B cell (primary cell): ENCODE measurements at regions not wholly inside any gene's neighbourhood (a gene's known extent, or its start where the extent isn't known, plus 50 kb on each side); places are given as distances from the start of the nearest gene placed in this dataset.

Experiments used
- ATAC-seq: fragments of 200-7000 bp; cut with Tn5 transposase; one replicate; pipeline ENCODE4 v1.10.0; 2021; ENCODE audit warnings: low read depth, mild to moderate bottlenecking, moderate number of reproducible peaks, moderate library complexity
- CTCF ChIA-PET: fragments of 350-600 bp; sonication (Branson Sonifier 250); formaldehyde crosslinking; loops from one replicate; lab custom pipeline; 2021; ENCODE audit warnings: antibody characterized with exemption, inconsistent platforms; lab: Charles Lee
- POLR2A ChIA-PET: fragments of 350-600 bp; sonication (Branson Sonifier 250); formaldehyde crosslinking; loops from one replicate; lab custom pipeline; 2021; ENCODE audit warnings: antibody characterized with exemption; lab: Charles Lee
- DNase-seq: peaks from one replicate; pipeline ENCODE4 v3.0.0; 2013
- H2AFZ ChIP-seq: 2 replicates; pipeline ENCODE4 v1.6.1; 2012; ENCODE audit warnings: mild to moderate bottlenecking, low read depth, low read length; ENCODE audit not compliant: insufficient read depth, poor library complexity, severe bottlenecking
- H3K27ac ChIP-seq, 2 donors: 1 replicate in 1 of 2; 2 replicates in 1 of 2; pipeline ENCODE4 v1.5.1; 2012 to 2013; ENCODE audit warnings: low read length in 2 of 2, mild to moderate bottlenecking in 2 of 2, moderate library complexity in 1 of 2
- H3K27me3 ChIP-seq, 4 experiments: fragments of 200-600 bp in 1 of 4; sonication (generic) in 1 of 4; replicated peaks in 1 of 4; 1 replicate in 2 of 4; 2 replicates in 2 of 4; pipeline versions ENCODE4 v1.6.1 to v1.7.0; 2013 to 2016; ENCODE audit warnings: low read length in 3 of 4, mild to moderate bottlenecking in 2 of 4, mixed read lengths in 1 of 4, moderate library complexity in 1 of 4; ENCODE audit not compliant: insufficient read depth in 4 of 4, control insufficient read depth in 3 of 4; ENCODE audit errors: control extremely low read depth in 1 of 4
- H3K36me3 ChIP-seq, 2 experiments: replicated peaks in 1 of 2; 1 replicate in 1 of 2; 2 replicates in 1 of 2; pipeline versions ENCODE4 v1.6.1 to v1.7.1; 2013; ENCODE audit warnings: low read length in 1 of 2; ENCODE audit not compliant: insufficient read depth in 2 of 2, control insufficient read depth in 1 of 2; ENCODE audit errors: control extremely low read depth in 1 of 2, extremely low read depth in 1 of 2
- H3K4me1 ChIP-seq, 2 donors: fragments of 200-600 bp in 1 of 2; sonication (generic) in 1 of 2; 1 replicate in 1 of 2; 2 replicates in 1 of 2; pipeline versions ENCODE4 v1.5.1 to v1.6.1; 2013 to 2017; ENCODE audit warnings: low read length in 2 of 2; ENCODE audit not compliant: control insufficient read depth in 2 of 2, insufficient read depth in 2 of 2
- H3K4me2 ChIP-seq: replicated peaks from 2 replicates; pipeline ENCODE3; 2012; ENCODE audit warnings: mild to moderate bottlenecking, low read depth, low read length; ENCODE audit not compliant: poor library complexity, severe bottlenecking
- H3K4me3 ChIP-seq, 5 experiments: fragments of 200-600 bp in 1 of 5; sonication (generic) in 1 of 5; 1 replicate in 3 of 5; 2 replicates in 2 of 5; pipeline versions ENCODE4 v1.5.1 to v1.7.0; 2011 to 2016; ENCODE audit warnings: low read length in 4 of 5, mild to moderate bottlenecking in 4 of 5, low read depth in 2 of 5, control low read depth in 1 of 5, moderate library complexity in 1 of 5; ENCODE audit not compliant: insufficient read depth in 1 of 5; ENCODE audit errors: control extremely low read depth in 1 of 5, extremely low read depth in 1 of 5
- H3K79me2 ChIP-seq: fragments of 200-600 bp; sonication (generic); one replicate; pipeline ENCODE4 v1.6.0; 2016; ENCODE audit warnings: low read length; ENCODE audit not compliant: control insufficient read depth, insufficient read depth
- H3K9ac ChIP-seq: fragments of 200-600 bp; sonication (generic); 2 replicates; pipeline ENCODE4 v1.6.1; 2017; ENCODE audit warnings: mild to moderate bottlenecking, low read length, moderate library complexity
- H3K9me3 ChIP-seq, 3 donors: one replicate each; pipeline versions ENCODE4 v1.6.1 to v1.7.1; 2013; ENCODE audit warnings: low read length in 2 of 3; ENCODE audit not compliant: control insufficient read depth in 2 of 3, insufficient read depth in 1 of 3; ENCODE audit errors: control extremely low read depth in 1 of 3
- H4K20me1 ChIP-seq: 2 replicates; pipeline ENCODE4 v1.6.0; 2012; ENCODE audit warnings: mild to moderate bottlenecking, low read length; ENCODE audit not compliant: insufficient read depth, control insufficient read depth, poor library complexity, severe bottlenecking
- H3K27ac Mint-ChIP-seq: one replicate; pipeline ENCODE4 v1.8.0; 2021; ENCODE audit warnings: mixed read lengths
- H3K27me3 Mint-ChIP-seq: one replicate; pipeline ENCODE4 v1.8.0; 2021; ENCODE audit warnings: mixed read lengths
- H3K4me1 Mint-ChIP-seq: one replicate; pipeline ENCODE4 v1.8.0; 2021; ENCODE audit warnings: mixed read lengths
- H3K4me3 Mint-ChIP-seq: one replicate; pipeline ENCODE4 v1.8.0; 2021; ENCODE audit warnings: mixed read lengths
- H3K9me3 Mint-ChIP-seq: one replicate; pipeline ENCODE4 v1.8.0; 2022; ENCODE audit warnings: mixed read lengths; ENCODE audit not compliant: insufficient read depth
- EZH2 ChIP-seq: IDR thresholded peaks from 2 replicates; pipeline ENCODE4 v1.6.1; 2012; ENCODE audit warnings: borderline replicate concordance, low read depth, mild to moderate bottlenecking, moderate library complexity, low read length; ENCODE audit not compliant: insufficient read depth, poor library complexity, severe bottlenecking
- WGBS: methylation state at CpG from one replicate; pipeline ENCODE4 v1.1.5; 2013; ENCODE audit warnings: missing lambda C conversion rate; ENCODE audit not compliant: insufficient coverage; 5-methylcytosine and 5-hydroxymethylcytosine counted together
- intact Hi-C: fragments of 100-400 bp; cut with micrococcal nuclease; formaldehyde crosslinking; loops from one replicate; pipeline ENCODE4 v1.10.0; 2022
- TF ChIP-seq, protein P1 (sequence below): fragments of 200-600 bp; IDR thresholded peaks from one replicate; pipeline ENCODE4 v1.8.0; 2022; ENCODE audit warnings: antibody characterized with exemption, mild to moderate bottlenecking

DNA sequence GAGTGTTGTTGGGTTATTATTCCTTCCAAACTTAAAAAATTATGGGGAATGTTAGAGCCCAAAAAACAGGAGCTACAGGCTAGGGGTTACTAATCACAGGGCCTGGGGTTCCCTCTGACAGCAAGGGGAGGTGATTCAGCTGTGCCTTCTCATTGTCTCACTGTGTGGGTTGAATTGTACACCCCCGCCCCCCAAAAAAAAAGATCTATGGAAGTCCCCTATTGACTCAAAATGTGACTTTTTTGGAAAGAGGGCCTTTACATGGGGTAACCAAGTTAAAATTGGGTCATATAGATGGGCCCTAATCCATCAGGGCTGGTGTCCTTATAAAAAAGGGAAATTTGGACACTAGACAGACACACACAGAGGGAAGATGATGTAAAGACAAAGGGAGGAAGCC lies 190.2 kb downstream of the SOX9 start:
- ChIA-PET POLR2A (no interaction called here), CTCF (interaction anchor here (0.7 kb wide), 1 partner anchor 243 kb away, joined by 3 read pairs; no protein-coding TSS in a partner anchor)
- no peaks in the 10 kb centered on the region for H3K4me1 Mint-ChIP-seq
- Histone ChIP-seq H3K4me3 (no peak overlapping the region), H3K9ac (no peak overlapping the region), H3K36me3 (no peaks in the 10 kb centered on the region), H4K20me1 (no peaks in the 10 kb centered on the region), H3K9me3 (peaks cover 0 to 6% (median 0%) of the 10 kb centered on the region in 3 donors), H3K4me1 (no peaks in the 10 kb centered on the region), H3K27ac (no peak overlapping the region), H3K4me2 (no peak overlapping the region), H2AFZ (no peak overlapping the region), H3K27me3 (no peaks in the 10 kb centered on the region), H3K79me2 (no peaks in the 10 kb centered on the region)
- ATAC-seq = no peak
- H3K4me3 Mint-ChIP-seq = no peak overlapping the region
- WGBS = no CpG with 5 or more reads among the region's 1 CpG
- intact Hi-C loops = no loop called here
- no peak for DNase-seq
- H3K27me3 Mint-ChIP-seq = peaks cover 12% of the 10 kb centered on the region
- no peaks in the 10 kb centered on the region for H3K9me3 Mint-ChIP-seq
- H3K27ac Mint-ChIP-seq = no peak overlapping the region
- TF ChIP-seq EZH2 = no peak
- TF ChIP-seq, protein P1, sequence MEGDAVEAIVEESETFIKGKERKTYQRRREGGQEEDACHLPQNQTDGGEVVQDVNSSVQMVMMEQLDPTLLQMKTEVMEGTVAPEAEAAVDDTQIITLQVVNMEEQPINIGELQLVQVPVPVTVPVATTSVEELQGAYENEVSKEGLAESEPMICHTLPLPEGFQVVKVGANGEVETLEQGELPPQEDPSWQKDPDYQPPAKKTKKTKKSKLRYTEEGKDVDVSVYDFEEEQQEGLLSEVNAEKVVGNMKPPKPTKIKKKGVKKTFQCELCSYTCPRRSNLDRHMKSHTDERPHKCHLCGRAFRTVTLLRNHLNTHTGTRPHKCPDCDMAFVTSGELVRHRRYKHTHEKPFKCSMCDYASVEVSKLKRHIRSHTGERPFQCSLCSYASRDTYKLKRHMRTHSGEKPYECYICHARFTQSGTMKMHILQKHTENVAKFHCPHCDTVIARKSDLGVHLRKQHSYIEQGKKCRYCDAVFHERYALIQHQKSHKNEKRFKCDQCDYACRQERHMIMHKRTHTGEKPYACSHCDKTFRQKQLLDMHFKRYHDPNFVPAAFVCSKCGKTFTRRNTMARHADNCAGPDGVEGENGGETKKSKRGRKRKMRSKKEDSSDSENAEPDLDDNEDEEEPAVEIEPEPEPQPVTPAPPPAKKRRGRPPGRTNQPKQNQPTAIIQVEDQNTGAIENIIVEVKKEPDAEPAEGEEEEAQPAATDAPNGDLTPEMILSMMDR = no peak

DNA sequence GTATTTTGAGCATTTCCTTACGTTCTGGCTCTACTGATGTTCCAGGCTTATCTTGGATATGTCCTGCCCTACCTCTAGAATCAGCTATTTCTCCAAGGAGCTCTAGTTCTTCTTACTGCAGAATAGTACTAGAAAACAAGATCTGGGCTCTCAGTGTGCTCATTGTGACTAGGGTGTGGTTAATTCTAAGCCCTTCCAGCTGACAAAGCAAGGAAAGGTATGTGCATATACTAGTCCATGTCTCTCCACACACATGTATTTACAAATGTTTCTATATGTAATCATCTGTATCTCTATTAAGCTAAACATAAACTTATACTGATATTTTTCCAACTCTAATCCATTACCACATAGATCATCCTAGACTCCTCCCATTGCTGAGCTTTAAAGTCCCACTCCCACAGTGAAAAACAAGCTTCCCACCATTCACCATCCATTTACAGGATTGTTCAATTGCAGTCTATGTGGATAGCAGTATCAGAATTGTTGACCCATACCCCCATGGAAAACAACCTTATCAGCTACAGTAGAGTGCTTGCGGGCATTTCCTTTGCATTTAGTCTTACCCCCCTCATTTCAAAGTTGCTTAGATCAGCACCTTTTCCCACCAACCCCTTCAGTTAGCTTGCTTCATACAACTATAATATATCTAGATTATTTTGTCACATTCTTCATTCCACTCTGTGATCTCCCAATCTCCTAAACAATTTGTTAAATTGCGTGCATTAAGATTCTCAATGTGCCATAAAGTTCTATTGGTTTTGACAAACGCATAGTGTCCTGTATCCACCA lies 194.5 kb downstream of the SOX9 start:
- H2AFZ ChIP-seq = no peak overlapping the region
- no peaks in the 10 kb centered on the region for H3K79me2 ChIP-seq
- H3K27ac ChIP-seq = no peak overlapping the region
- TF ChIP-seq, protein P1 = no peak
- no peak for TF ChIP-seq EZH2
- peaks cover 9% of the 10 kb centered on the region for H3K4me1 Mint-ChIP-seq
- no peak overlapping the region for H3K4me3 Mint-ChIP-seq
- WGBS = 100% methylated on average over 2 of the region's 4 CpGs
- no peak overlapping the region for H3K9ac ChIP-seq
- no peaks in the 10 kb centered on the region for H3K27me3 ChIP-seq
- DNase-seq (no peak), ATAC-seq (no peak)
- H3K36me3 ChIP-seq = no peaks in the 10 kb centered on the region
- no peak overlapping the region for H3K27ac Mint-ChIP-seq
- intact Hi-C loops = no loop called here
- no peak overlapping the region for H3K4me3 ChIP-seq
- peaks cover 0 to 11% of the 10 kb centered on the region in 2 donors for H3K4me1 ChIP-seq
- no peak overlapping the region for H3K4me2 ChIP-seq
- CTCF ChIA-PET = no interaction called here
- H3K27me3 Mint-ChIP-seq = peaks cover 2% of the 10 kb centered on the region
- peaks cover 0 to 6% (median 0%) of the 10 kb centered on the region in 3 donors for H3K9me3 ChIP-seq
- H3K9me3 Mint-ChIP-seq = no peaks in the 10 kb centered on the region
- POLR2A ChIA-PET = no interaction called here
- H4K20me1 ChIP-seq = no peaks in the 10 kb centered on the region
